ENCODE measurements at regions not wholly inside any gene's neighbourhood (a gene's known extent, or its start where the extent isn't known, plus 50 kb on each side); places are given as distances from the start of the nearest gene placed in this dataset.
A peak's percentile ranks its signal among the peaks of the same experiment; 100 is the strongest.
"Not testable (repeated sequence)": the region's sequence is repeated elsewhere in the genome, so short reads cannot be mapped to it uniquely, and the experiment has no call there.

- DNase-seq: no peak
- Mint-ChIP-seq H3K27me3 (peaks cover 14% of the 10 kb centered on the region), H3K36me3 (no peaks in the 10 kb centered on the region), H3K27ac (no peak overlapping the region), H3K4me1 (no peaks in the 10 kb centered on the region), H3K9me3 (peaks cover 8% of the 10 kb centered on the region), H3K4me3 (no peak overlapping the region)
- CTCF ChIA-PET: no interaction called here
Observed at GRCh38 chr22:23446796-23447350, 133.2 kb downstream of the IGLL1 start.

GRCh38 chr22:23446194-23446593, 133.9 kb downstream of the IGLL1 start:
- H3K9me3 Mint-ChIP-seq, CTCF ChIA-PET, DNase-seq, H3K4me1 Mint-ChIP-seq, H3K36me3 Mint-ChIP-seq, H3K4me3 Mint-ChIP-seq, H3K27ac Mint-ChIP-seq, H3K27me3 Mint-ChIP-seq: not testable (repeated sequence)

- CTCF ChIA-PET, H3K9me3 Mint-ChIP-seq, DNase-seq, H3K4me3 Mint-ChIP-seq, H3K36me3 Mint-ChIP-seq, H3K27ac Mint-ChIP-seq, H3K4me1 Mint-ChIP-seq: not testable (repeated sequence)
- H3K27me3 Mint-ChIP-seq: peaks cover 11% of the 10 kb centered on the region
Observed at GRCh38 chr22:23443905-23444304, 136.2 kb downstream of the IGLL1 start.

GRCh38 chr22:23439581-23439980, 140.5 kb downstream of the IGLL1 start:
- H3K27me3 Mint-ChIP-seq: peaks cover 11% of the 10 kb centered on the region
- CTCF ChIA-PET, DNase-seq, H3K27ac Mint-ChIP-seq, H3K4me3 Mint-ChIP-seq, H3K9me3 Mint-ChIP-seq, H3K36me3 Mint-ChIP-seq, H3K4me1 Mint-ChIP-seq: not testable (repeated sequence)

GRCh38 chr22:23438216-23438615, 141.9 kb downstream of the IGLL1 start:
- CTCF ChIA-PET: no interaction called here
- H3K27me3 Mint-ChIP-seq: peaks cover 6% of the 10 kb centered on the region
- H3K9me3 Mint-ChIP-seq: no peaks in the 10 kb centered on the region
- H3K4me3 Mint-ChIP-seq: no peak overlapping the region
- peaks cover 5% of the 10 kb centered on the region for H3K4me1 Mint-ChIP-seq
- no peak overlapping the region for H3K27ac Mint-ChIP-seq
- no peaks in the 10 kb centered on the region for H3K36me3 Mint-ChIP-seq
- DNase-seq: no peak

GRCh38 chr22:23437779-23438178, 142.3 kb downstream of the IGLL1 start:
- CTCF ChIA-PET: no interaction called here
- peaks cover 9% of the 10 kb centered on the region for H3K4me1 Mint-ChIP-seq
- no peak for DNase-seq
- H3K27me3 Mint-ChIP-seq: peaks cover 9% of the 10 kb centered on the region
- no peak overlapping the region for H3K4me3 Mint-ChIP-seq
- no peaks in the 10 kb centered on the region for H3K9me3 Mint-ChIP-seq
- H3K27ac Mint-ChIP-seq: no peak overlapping the region
- no peaks in the 10 kb centered on the region for H3K36me3 Mint-ChIP-seq

GRCh38 chr22:23437107-23437395, 143.0 kb downstream of the IGLL1 start:
- H3K27me3 Mint-ChIP-seq, H3K4me1 Mint-ChIP-seq, CTCF ChIA-PET, H3K4me3 Mint-ChIP-seq, H3K9me3 Mint-ChIP-seq, DNase-seq, H3K27ac Mint-ChIP-seq, H3K36me3 Mint-ChIP-seq: not testable (repeated sequence)

- H3K9me3 Mint-ChIP-seq, H3K27ac Mint-ChIP-seq, DNase-seq, CTCF ChIA-PET, H3K4me3 Mint-ChIP-seq, H3K36me3 Mint-ChIP-seq, H3K4me1 Mint-ChIP-seq: not testable (repeated sequence)
- H3K27me3 Mint-ChIP-seq: peaks cover 12% of the 10 kb centered on the region
Observed at GRCh38 chr22:23436354-23437106, 143.6 kb downstream of the IGLL1 start.

GRCh38 chr22:23435186-23435585, 144.9 kb downstream of the IGLL1 start:
- H3K4me1 Mint-ChIP-seq, CTCF ChIA-PET, H3K36me3 Mint-ChIP-seq, H3K9me3 Mint-ChIP-seq, H3K27ac Mint-ChIP-seq, H3K4me3 Mint-ChIP-seq, DNase-seq: not testable (repeated sequence)
- peaks cover 23% of the 10 kb centered on the region for H3K27me3 Mint-ChIP-seq

- CTCF ChIA-PET: not testable (repeated sequence)
Observed at GRCh38 chr22:23434198-23434830, 145.8 kb downstream of the IGLL1 start.

GRCh38 chr22:23433127-23434005, 146.7 kb downstream of the IGLL1 start:
- Mint-ChIP-seq H3K27me3 (peaks cover 20% of the 10 kb centered on the region), H3K4me3 (peak overlapping the region; percentile 44)
- not testable (repeated sequence) for H3K9me3 Mint-ChIP-seq, H3K4me1 Mint-ChIP-seq, H3K27ac Mint-ChIP-seq, H3K36me3 Mint-ChIP-seq
- CTCF ChIA-PET: interaction anchor here (1.0 kb wide), 1 partner anchor 106 kb away, joined by 3 read pairs; no protein-coding TSS in a partner anchor
- DNase-seq: peak; percentile 66

More at GRCh38 chr22:23434198-23434830, 145.8 kb downstream of the IGLL1 start:
- not testable (repeated sequence) for DNase-seq, H3K27ac Mint-ChIP-seq, H3K4me1 Mint-ChIP-seq, H3K36me3 Mint-ChIP-seq, H3K4me3 Mint-ChIP-seq, H3K9me3 Mint-ChIP-seq
- H3K27me3 Mint-ChIP-seq: peaks cover 20% of the 10 kb centered on the region

GRCh38 chr22:23432719-23433118, 147.4 kb downstream of the IGLL1 start:
- not testable (repeated sequence) for H3K4me1 Mint-ChIP-seq, H3K36me3 Mint-ChIP-seq, H3K27ac Mint-ChIP-seq, H3K4me3 Mint-ChIP-seq, DNase-seq, H3K9me3 Mint-ChIP-seq
- CTCF ChIA-PET: interaction anchor here (1.0 kb wide), 1 partner anchor 106 kb away, joined by 3 read pairs; no protein-coding TSS in a partner anchor
- peaks cover 20% of the 10 kb centered on the region for H3K27me3 Mint-ChIP-seq

GRCh38 chr22:23431337-23432072, 148.6 kb downstream of the IGLL1 start:
- H3K9me3 Mint-ChIP-seq: peaks cover 8% of the 10 kb centered on the region
- DNase-seq: no peak
- H3K36me3 Mint-ChIP-seq: peaks cover 2% of the 10 kb centered on the region
- H3K27me3 Mint-ChIP-seq: peaks cover 20% of the 10 kb centered on the region
- no peak overlapping the region for H3K27ac Mint-ChIP-seq
- H3K4me3 Mint-ChIP-seq: no peak overlapping the region
- peaks cover 7% of the 10 kb centered on the region for H3K4me1 Mint-ChIP-seq
- CTCF ChIA-PET: no interaction called here

GRCh38 chr22:23424551-23425068, 155.5 kb downstream of the IGLL1 start:
- H3K4me1 Mint-ChIP-seq, H3K27ac Mint-ChIP-seq, H3K4me3 Mint-ChIP-seq, H3K9me3 Mint-ChIP-seq, CTCF ChIA-PET, DNase-seq, H3K27me3 Mint-ChIP-seq, H3K36me3 Mint-ChIP-seq: not testable (repeated sequence)
